Stimulated activated CD4-positive, alpha-beta T cell treated with anti-CD3 and anti-CD28 coated beads, TNF-alpha, amount 100 ng/mL, for 4 hours (primary cell): ENCODE measurements at regions not wholly inside any gene's neighbourhood (a gene's known extent, or its start where the extent isn't known, plus 50 kb on each side); places are given as distances from the start of the nearest gene placed in this dataset.
"Not testable (repeated sequence)": the region's sequence is repeated elsewhere in the genome, so short reads cannot be mapped to it uniquely, and the experiment has no call there.

Source experiments
- DNase-seq, 3 experiments: peaks; one replicate each; pipeline ENCODE4 v3.0.0-alpha.2; 2020; ENCODE audit warnings: low read depth in 3 of 3

DNA sequence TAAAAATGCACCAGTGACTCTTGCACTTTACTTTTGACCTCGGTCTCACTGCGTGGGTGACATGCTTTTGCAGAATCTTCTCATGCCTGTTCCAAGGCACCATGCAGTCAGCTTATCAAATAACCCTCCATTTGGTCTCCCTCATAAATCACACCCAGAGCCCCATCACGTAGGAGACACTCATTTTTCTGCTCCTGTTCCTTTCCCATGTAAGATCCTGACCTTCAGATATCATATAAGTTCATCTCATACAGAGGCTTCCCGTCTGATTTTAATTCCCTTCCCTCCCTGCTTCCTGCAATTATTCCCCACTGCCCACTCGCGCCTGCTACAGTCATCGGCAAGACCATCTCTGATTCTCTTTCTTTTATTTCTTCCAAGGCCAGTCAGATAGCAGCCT, 1226.3 kb upstream of the AUTS2 start:
- no peak for DNase-seq

DNA sequence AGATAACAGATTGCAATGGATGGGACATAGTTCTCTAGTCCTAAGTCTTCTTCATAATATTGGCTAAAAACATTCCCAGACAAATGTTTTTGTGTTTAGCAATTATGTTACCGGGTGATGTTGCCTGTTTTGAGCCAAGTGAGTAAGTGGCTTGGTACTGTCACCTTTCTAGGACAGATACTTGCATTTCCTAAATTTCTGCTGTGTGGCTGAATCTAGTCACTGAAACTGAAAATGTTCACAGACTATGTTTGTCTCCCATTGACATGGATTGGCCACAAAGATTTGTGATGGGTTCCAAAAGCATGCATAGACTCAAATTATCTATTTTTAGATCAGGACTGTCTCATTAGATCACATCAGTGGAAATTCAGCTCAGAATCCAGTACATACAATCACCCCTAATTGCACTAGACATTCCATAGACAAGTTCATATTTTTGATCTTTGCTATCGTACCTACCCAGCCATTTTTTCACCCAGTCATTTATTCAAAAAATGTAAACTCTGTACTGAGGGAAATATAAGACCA, 1222.1 kb upstream of the AUTS2 start:
- no peak for DNase-seq

DNA sequence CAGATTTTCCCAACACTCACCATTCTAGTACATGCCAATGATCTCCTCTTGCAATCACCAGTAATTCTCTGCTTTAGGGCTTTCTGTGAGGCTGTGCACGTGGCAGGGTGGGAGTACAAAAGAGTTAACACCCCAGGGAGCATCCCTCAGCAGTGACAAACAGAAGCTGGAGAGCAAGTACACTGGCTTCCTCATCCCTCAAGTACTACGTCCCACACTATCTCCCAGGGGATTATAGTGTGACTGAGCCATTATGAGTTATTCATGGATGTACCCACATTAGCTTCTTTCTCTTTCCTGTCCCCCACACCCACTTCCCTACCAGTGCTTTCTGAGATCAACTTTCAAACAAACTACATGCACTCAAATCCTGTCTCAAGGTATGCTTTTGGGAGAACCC, 1216.5 kb upstream of the AUTS2 start:
- no peak for DNase-seq

DNA sequence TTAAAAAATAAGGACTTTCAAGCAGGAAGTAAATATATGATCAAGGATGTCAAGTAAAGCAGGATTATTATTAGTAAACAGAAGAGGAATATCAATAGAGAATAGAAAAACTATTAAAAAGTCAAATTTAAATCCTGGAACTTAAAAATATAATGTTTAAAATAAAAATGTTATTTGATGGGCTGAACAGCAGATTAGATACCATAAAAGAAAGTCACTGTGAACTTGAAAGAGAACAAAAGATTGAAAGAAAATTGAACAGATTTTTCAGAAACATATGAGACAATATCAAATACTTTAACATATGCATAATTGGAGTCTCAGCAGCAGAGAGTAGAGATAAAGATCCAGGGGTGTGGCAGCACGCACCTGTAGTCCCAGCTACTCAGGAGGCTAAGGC, 1213.7 kb upstream of the AUTS2 start:
- DNase-seq: no peak

DNA sequence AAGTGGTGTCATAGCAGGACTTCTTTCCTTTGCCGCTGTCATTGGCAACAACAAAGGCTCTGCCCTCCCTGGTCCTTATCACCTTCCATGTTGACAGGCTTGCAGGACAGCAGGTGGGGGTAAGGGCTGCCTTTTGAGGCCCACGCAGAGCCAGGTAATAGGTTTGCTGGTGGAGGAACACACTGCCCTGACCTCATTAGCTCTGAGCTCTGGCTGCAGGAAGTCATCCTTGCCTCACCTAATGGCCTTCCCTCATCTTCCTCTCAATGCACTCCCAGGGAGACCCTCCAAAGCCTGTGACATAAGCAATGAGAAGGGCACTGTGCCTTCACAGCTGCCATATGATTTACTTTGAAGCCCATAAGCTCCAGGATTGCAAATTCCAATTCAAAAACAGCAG, 1205.2 kb upstream of the AUTS2 start:
- no peak for DNase-seq

DNA sequence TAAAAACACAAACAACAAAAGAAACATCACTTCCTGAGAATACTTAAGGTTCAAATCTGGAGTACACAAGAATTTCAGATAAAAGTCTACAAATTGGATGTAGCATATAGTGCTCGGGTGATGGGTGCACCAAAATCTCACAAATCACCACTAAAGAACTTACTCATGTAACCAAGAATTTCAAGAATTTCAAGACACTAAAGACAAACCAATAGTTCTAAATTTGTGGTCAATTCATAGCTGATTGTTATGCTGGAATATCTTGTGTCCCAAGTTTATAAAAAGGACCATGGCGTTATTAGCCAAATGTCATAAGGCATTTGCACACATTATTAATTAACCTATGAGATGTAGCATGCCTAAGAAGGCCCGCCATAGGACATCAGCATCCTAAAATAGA, 1204.1 kb upstream of the AUTS2 start:
- DNase-seq: no peak

DNA sequence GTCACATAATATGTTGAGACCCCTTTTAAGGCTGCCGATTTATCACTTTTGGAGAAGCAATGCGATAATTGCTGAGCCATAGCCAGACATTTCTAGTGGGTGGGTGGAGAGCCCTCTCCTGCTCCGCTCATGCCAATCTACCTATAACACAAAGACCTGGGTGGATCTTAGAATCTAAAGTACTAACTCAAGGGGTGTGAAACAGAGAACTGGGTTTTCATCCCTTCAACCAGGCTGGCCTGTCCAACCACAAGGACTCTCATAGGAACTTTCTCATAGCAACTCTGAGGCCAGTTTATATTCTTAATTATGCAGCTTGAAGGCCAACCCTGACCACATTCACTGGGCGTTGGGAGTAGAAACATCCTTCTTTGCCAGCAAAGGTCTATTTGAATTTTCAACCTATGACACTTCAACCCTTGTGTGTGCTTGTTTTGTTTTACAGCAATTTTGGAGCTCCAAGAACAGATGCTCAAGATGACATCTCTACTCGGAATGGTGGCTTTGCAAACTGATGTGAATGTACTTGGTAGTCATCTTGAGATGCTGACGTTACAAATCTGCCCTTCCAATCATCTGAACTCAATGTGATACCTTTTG, 1198.2 kb upstream of the AUTS2 start:
- DNase-seq: no peak

DNA sequence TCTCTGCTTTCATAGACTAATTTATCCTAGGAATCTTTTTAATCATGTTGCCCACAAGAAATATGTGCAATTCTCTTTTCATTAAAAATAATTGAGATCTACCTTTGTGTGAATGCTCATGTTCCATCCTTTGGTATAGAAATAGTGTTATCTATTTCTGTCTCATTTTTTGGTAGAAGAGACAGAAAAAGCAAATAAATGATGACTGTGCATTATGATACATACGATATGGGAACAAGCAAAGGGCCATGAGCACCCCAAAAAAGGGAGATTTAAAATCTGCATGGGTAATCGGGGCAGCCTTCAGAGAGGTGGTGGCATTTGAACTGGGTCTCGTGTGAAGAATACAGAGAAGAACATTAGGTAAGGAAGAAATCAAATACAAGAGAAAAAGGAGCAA, 1197.5 kb upstream of the AUTS2 start:
- no peak for DNase-seq

DNA sequence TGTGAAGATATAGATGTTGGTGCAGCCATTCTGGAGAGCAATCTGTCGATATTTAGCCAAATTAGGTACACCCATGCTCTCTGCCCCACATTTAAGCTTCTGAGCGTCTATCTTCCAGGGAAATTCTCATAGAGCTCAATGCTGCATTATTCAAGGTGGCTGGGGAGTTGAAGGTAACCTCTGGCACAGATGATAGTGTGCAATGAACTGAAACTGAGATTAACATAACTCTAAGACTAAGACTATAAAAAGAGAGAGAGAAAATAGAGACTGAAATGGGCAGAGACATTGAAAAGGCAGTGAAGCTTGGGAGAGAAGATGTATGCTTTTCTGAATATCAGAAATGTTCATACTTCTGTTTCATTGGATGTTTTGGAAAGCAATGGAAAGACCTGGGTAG, 1197.0 kb upstream of the AUTS2 start:
- DNase-seq: no peak

DNA sequence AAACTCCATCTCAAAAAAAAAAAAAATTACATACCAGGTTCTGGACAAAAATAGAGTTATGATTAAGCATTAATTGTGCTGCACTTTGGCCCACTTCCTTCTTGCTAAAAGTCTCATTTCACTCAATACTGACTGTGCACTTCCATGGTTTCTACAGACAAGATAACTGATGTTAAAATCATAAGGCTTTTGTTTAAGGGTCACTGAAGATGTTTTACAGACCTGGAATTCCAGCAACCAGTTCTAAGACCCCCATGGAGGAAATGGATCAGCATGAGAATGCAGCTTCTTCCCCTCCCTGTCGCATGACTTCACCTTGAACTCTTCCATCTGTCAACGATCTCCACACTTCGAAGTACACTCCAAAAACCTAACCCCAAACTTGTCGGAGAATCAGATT, 1191.8 kb upstream of the AUTS2 start:
- no peak for DNase-seq

DNA sequence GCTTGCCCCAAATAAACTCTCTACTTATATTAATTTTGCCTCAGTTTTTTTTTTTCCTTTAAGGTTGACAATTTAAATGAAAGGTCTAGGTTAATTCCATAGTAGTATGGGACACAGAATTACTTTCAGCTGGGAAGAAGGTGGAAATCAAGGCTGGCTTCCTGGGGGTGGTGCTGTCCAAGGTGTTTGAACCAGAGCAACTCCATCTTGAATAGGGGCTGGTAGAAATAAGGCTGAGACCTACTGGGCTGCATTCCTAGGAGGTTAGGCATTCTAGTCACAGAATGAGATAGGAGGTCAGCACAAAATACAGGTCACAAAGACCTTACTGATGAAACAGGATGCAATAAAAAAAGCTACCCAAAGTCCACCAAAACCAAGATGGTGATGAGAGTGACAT, 1190.8 kb upstream of the AUTS2 start:
- no peak for DNase-seq

DNA sequence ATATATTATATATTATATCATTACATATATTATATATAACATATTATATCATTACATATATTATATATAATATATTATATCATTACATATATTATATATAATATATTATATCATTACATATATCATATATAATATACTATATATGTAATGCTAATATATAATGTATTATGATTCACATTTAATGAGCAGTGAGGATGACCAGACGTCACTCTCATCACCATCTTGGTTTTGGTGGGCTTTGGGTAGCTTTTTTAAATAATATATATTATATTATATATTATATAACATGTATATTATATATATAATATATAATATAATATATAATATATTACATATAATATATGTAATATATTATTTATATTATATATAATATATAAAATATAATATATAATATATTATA, 1189.4 kb upstream of the AUTS2 start:
- DNase-seq: no peak

DNA sequence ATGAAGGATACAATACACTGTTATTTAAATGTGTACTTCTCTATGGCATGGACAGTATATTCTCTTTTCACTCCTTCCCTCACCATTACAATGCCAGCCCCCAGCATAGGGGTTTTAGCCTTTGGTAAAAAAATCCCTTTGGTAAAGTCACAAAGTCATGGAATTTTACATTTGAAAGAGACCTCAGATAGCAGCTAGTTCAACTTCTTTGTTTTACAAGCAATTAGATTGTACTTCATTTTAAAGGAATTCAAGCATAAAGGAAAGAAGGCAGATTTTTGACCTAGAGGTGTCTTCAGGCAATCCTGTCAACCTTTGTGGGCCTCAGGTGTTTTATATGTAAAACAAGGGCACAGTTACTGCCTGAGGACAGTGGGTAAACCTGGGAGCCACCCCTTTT, 1188.4 kb upstream of the AUTS2 start:
- DNase-seq: no peak

DNA sequence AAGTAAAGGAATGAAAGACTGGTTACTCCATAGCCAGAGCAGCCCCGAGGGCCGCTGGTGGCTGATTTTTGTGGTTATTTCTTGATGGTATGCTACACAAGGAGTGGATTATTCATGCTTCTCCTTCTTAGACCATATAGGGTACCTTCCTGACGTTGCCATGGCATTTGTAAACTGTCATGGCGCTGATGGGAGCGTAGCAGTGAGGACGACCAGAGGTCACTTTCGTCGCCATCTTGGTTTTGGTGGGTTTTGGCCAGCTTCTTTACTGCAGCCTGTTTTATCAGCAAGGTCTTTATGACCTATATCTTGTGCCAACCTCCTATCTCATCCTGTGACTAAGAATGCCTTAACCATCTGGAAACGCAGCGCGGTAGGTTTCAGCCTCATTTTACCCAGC, 1187.6 kb upstream of the AUTS2 start:
- not testable (repeated sequence) for DNase-seq

DNA sequence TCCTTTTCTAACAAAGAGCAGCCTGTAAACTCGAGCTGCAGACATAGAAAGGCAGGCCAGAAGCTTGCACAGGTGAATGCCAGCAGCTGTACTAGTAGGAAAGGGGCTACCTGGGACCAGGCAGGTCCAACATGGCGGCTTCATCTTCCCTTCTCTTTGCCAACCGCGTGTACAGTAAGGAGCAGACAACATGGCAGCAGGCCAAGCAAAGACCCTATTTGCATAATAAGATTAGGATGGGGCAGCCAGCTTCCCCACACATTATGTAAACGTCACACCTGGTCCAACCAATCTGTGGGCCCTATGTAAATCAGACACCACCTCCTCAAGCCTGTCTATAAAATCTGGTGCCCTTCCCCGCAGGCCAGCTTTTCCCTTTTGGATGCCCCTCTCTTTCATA, 1186.5 kb upstream of the AUTS2 start:
- DNase-seq: no peak

DNA sequence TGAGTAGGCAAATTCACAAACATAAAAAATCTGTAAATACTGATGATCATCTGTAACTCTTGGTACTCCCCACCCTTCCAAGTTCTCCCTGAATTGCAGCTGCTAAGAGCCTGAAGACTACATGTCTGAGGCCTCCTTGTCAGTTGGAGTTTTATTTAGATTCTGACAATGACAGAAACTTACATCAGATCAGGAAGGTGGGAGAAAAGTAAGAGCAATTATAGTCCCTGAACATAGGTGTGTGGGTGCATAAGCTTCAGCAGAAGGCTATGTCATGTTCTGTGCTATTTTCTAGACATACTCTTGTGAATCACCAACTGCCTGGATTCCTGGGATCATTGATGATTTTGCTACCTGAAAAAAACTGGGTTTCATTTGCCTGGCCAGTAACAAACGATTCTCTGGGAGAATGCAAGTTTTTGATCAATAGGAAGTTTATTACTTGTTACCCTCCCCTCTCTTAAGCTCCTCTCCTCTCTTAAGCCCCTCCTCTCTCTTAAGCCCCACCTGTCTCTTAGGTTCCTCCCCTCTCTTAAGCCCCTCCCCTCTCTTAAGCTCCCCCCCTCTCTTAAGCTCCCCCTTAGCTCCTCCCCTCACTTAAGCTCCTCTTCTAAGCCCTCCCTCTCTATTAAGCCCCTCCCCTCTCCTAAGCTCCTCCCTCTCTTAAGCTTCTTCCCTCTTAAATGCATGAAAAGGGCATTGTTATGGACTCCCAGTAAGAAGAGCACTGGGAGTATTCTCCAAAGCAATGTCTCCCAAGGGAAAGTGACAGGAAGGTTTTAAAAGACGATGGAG, 1183.4 kb upstream of the AUTS2 start:
- DNase-seq: no peak

DNA sequence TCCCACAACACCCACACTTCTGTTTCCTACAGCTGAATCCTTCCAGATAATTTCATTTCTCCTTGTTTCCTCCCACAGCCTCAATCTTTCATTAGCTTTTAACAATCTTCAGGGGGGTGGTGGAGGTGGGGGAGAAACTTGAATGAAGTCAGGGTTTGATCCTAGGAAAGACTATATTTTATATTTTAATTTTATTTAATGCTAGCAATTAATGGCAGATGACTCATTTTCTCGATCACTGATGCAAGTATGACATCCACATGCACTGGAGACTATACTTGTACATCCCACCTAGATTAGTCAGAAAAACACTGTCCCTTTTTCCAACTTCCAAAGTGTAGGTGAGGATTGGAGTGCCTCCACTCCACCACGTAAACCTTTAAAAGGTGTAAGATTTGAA, 1181.3 kb upstream of the AUTS2 start:
- DNase-seq: no peak

DNA sequence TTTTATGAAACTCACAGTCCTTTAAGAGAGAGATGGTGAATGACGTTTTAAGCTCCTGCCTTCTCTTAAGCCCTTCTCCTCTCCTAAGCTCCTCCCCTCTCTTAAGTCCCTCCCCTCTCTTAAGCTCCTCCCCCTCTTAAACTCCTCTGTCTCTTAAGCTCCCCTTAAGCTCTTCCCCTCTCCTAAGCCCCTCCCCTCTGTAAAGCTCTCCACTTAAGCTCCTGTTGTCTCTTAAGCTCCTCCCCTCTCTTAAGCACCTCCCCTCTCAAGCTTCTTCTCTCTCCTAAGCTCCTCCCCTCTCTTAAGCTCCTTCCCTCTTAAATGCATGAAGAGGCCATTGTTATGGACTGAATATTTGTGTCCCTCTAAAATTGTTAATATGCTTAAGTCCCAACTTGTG, 1180.6 kb upstream of the AUTS2 start:
- DNase-seq: no peak

DNA sequence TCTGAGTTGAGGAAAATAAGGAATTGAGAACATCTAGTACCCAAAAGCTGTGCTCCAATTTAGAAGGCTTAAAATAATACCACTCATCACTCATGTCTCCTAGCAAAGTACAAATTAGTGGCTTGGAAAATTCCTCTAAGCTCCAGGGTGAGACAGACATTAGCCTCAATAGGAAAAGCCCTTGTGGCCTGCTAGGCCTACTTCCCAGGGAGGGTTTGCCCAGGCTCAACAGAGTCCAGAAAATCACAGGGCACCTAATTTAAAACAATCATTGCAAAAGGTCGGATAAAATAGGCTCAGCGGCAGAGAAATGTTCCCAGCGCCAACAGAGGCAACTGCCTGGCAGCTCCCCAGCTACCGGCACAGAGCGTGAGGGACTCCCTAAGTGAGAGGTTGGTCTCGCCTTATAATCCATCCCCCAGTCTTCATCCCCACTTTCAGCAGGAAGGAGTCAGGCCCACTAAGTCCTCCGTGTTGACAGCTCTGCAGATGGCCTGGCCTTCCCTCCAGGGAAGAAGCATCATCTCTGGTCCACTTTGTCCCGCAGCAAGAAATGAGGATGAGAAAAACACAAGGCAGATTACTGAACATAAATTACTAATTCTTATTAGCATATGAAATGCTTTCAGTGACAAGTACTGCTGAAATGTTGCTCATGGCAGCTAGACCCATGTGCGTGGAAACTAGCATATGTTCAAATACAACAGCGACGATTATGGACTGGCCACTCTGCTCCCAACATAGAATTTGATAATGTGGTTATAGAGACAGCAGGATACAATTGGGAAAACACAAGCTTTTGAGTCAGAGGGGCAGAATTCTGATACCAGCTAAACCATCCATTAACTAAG, 1177.7 kb upstream of the AUTS2 start:
- no peak for DNase-seq

DNA sequence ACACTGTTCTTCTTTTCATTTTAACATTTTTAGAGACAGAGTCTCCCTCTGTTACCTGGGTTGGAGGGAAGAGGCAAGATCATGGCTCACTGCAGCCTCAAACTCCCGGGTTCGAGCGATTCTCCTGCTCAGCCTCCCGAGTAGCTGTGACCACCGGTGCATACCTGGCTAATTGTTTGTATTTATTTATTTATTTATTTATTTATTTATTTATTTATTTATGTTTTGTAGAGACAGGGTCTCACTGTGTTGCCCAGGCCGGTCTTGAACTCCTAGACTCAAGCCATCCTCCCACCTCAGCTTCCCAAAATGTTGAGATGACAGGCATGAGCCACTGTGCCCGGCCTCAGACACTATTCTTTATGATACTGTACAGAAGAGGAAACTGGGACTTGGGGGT, 1176.6 kb upstream of the AUTS2 start:
- no peak for DNase-seq

DNA sequence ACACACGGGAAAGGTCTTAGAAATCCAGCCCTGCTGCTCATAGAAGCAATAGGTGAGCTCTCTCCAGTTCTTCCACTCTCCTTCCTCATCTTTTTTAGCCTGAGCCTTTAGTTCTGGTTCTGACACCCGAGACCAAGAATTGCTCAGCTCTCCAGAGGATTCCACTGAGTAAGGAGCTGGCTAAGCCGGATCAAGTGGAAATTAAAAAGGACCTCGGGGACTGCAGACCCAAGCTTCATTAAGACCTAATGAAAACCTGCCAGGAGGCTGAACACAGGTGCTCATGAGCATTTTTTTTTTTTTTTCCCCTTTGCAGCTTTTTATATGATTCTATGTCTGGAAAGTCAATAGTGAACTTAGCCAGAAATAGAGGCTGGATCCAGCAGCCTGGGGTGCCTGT, 1176.0 kb upstream of the AUTS2 start:
- no peak for DNase-seq

DNA sequence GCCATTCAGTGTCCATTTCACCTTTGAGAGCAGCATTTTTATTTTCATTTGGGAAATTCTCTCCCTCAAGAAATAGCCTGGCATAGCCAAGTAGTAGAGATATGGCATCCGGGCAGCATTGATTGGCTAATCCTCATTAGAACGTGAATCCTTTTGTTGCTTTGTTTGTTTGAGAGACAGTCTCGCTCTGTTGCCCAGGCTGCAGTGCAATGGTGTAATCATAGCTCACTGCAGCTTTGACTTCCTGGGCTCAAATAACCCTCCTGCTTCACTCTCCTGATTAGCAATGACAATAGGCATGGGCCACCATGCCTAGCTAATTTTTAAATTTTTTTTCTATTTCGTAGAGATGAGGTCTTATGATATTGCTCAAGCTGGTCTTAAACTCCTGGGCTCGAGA, 1174.9 kb upstream of the AUTS2 start:
- no peak for DNase-seq
